IMR-90 (cell line): ENCODE measurements at regions not wholly inside any gene's neighbourhood (a gene's known extent, or its start where the extent isn't known, plus 50 kb on each side); places are given as distances from the start of the nearest gene placed in this dataset.

Experiments
- BHLHE40 ChIP-seq: fragments of 150-350 bp; IDR thresholded peaks from 2 replicates; pipeline ENCODE4 v1.6.1; 2016; ENCODE audit warnings: mild to moderate bottlenecking, low read depth, low read length
- FOS ChIP-seq: fragments of 150-350 bp; IDR thresholded peaks from 2 replicates; pipeline ENCODE4 v1.6.1; 2016; ENCODE audit warnings: low read depth, low read length
- MAFK ChIP-seq: IDR thresholded peaks from 2 replicates; pipeline ENCODE4 v1.6.1; 2012; ENCODE audit warnings: low read depth, low read length, improper control_type of control experiment
- MXI1 ChIP-seq: IDR thresholded peaks from 2 replicates; pipeline ENCODE4 v1.6.1; 2012; ENCODE audit warnings: low read depth, mild to moderate bottlenecking, low read length, moderate library complexity, borderline replicate concordance
- NFE2L2 ChIP-seq: fragments of 150-350 bp; IDR thresholded peaks from 2 replicates; pipeline ENCODE4 v1.6.1; 2016; ENCODE audit warnings: low read depth, mild to moderate bottlenecking, low read length
- POLR2A ChIP-seq: IDR thresholded peaks from 2 replicates; pipeline ENCODE4 v1.6.1; 2012; ENCODE audit warnings: mild to moderate bottlenecking, low read depth, low read length
- RAD21 ChIP-seq: IDR thresholded peaks from 2 replicates; pipeline ENCODE4 v1.6.1; 2012; ENCODE audit warnings: low read length, improper control_type of control experiment
- RFX5 ChIP-seq: IDR thresholded peaks from 2 replicates; pipeline ENCODE4 v1.8.0; 2012; ENCODE audit warnings: low read depth, mild to moderate bottlenecking, low read length, moderate library complexity
- TF ChIP-seq, protein P1 (sequence below): conservative IDR thresholded peaks from 2 replicates; pipeline ENCODE4 v1.5.1; 2012; ENCODE audit warnings: mild to moderate bottlenecking, low read depth, low read length, improper control_type of control experiment
- TF ChIP-seq, protein P2 (sequence below): fragments of 150-350 bp; IDR thresholded peaks from 2 replicates; pipeline ENCODE4 v1.6.1; 2017; ENCODE audit warnings: mild to moderate bottlenecking, antibody characterized with exemption, low read length, low read depth

DNA sequence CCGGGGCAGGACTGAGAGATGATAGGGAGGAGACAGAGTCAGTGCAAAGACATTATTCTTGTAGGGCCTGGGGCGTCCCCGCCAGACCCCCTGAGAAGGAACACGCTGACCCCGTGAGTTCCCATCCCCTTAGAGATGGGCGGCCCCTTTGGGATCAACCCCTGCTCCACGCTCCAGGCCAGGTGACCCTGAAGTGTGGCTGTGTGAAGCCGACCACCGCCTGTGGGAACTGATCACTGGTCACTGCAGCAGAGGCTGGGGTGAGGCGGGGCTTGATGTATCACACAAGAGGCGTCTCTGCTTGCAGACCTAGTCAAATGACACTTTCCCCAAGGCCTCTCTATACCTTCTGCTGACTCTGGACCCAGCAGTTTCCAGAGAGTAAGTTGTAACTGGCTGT, 157.4 kb upstream of the TWIST2 start:
- TF ChIP-seq, protein P1, sequence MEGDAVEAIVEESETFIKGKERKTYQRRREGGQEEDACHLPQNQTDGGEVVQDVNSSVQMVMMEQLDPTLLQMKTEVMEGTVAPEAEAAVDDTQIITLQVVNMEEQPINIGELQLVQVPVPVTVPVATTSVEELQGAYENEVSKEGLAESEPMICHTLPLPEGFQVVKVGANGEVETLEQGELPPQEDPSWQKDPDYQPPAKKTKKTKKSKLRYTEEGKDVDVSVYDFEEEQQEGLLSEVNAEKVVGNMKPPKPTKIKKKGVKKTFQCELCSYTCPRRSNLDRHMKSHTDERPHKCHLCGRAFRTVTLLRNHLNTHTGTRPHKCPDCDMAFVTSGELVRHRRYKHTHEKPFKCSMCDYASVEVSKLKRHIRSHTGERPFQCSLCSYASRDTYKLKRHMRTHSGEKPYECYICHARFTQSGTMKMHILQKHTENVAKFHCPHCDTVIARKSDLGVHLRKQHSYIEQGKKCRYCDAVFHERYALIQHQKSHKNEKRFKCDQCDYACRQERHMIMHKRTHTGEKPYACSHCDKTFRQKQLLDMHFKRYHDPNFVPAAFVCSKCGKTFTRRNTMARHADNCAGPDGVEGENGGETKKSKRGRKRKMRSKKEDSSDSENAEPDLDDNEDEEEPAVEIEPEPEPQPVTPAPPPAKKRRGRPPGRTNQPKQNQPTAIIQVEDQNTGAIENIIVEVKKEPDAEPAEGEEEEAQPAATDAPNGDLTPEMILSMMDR, result no peak
- no peak for TF ChIP-seq FOS
- TF ChIP-seq MXI1, result no peak
- no peak for TF ChIP-seq POLR2A
- TF ChIP-seq MAFK, result no peak
- TF ChIP-seq BHLHE40, result no peak
- TF ChIP-seq NFE2L2, result no peak
- no peak for TF ChIP-seq RFX5
- TF ChIP-seq, protein P2, sequence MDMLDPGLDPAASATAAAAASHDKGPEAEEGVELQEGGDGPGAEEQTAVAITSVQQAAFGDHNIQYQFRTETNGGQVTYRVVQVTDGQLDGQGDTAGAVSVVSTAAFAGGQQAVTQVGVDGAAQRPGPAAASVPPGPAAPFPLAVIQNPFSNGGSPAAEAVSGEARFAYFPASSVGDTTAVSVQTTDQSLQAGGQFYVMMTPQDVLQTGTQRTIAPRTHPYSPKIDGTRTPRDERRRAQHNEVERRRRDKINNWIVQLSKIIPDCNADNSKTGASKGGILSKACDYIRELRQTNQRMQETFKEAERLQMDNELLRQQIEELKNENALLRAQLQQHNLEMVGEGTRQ, result no peak
- TF ChIP-seq RAD21, result no peak
